NCI-H2196 (cell line): ENCODE measurements at regions not wholly inside any gene's neighbourhood (a gene's known extent, or its start where the extent isn't known, plus 50 kb on each side); places are given as distances from the start of the nearest gene placed in this dataset.

ENCODE experiments used
- DNase-seq: peaks from one replicate; lab custom pipeline; 2025; ENCODE audit not compliant: unreplicated experiment; lab: John Stamatoyannopoulos, UW

- DNase-seq = no peak
Observed at GRCh38 chr4:135770505-135770904, 1568.9 kb upstream of the PABPC4L start.

- DNase-seq = no peak
Observed at GRCh38 chr4:135744928-135745327, 1543.3 kb upstream of the PABPC4L start.

- no peak for DNase-seq
Observed at GRCh38 chr4:135741583-135741982, 1540.0 kb upstream of the PABPC4L start.

- no peak for DNase-seq
Observed at GRCh38 chr4:135739354-135739753, 1537.8 kb upstream of the PABPC4L start.

- no peak for DNase-seq
Observed at GRCh38 chr4:135735512-135735911, 1533.9 kb upstream of the PABPC4L start.

GRCh38 chr4:135732448-135732847, 1530.9 kb upstream of the PABPC4L start:
- no peak for DNase-seq

GRCh38 chr4:135731682-135732081, 1530.1 kb upstream of the PABPC4L start:
- DNase-seq = no peak

- no peak for DNase-seq
Observed at GRCh38 chr4:135724421-135724820, 1522.8 kb upstream of the PABPC4L start.

- no peak for DNase-seq
Observed at GRCh38 chr4:135718019-135718418, 1516.4 kb upstream of the PABPC4L start.

GRCh38 chr4:135705343-135705742, 1503.8 kb upstream of the PABPC4L start:
- DNase-seq = no peak

GRCh38 chr4:135694066-135694465, 1492.5 kb upstream of the PABPC4L start:
- no peak for DNase-seq

GRCh38 chr4:135684001-135684400, 1482.4 kb upstream of the PABPC4L start:
- no peak for DNase-seq

GRCh38 chr4:135672202-135672601, 1470.6 kb upstream of the PABPC4L start:
- no peak for DNase-seq

- DNase-seq = no peak
Observed at GRCh38 chr4:135670548-135670947, 1469.0 kb upstream of the PABPC4L start.
